ENCODE measurements at regions not wholly inside any gene's neighbourhood (a gene's known extent, or its start where the extent isn't known, plus 50 kb on each side); places are given as distances from the start of the nearest gene placed in this dataset.

DNA sequence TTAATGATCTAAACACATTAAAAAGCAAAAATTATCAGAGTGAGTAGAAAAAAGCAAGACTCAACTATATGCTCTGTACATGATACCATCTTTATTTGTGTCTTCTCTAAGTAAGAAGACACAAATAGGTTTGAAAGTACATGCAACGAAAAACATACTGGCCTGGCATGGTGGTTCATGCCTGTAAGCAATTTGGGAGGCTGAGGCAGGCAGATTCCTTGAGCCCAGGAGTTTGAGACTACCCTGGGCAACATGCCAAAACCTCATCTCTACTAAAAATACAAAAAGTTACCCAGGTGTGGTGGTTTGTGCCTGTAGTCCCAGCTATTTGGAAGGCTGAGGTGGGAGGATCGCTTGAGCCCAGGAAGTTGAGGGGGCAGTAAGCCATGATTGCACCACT, 78.1 kb upstream of the TOMM7 start:
- peaks cover 4% of the 10 kb centered on the region for H3K9me3 Mint-ChIP-seq
- no peak overlapping the region for H2AFZ ChIP-seq (replicated peaks)
- no peaks in the 10 kb centered on the region for H4K20me1 ChIP-seq (ENCODE audit: low read depth)
- no peak overlapping the region for H3K4me3 ChIP-seq
- no peaks in the 10 kb centered on the region for H3K4me1 ChIP-seq
- H3K36me3 Mint-ChIP-seq, result no peaks in the 10 kb centered on the region
- H3F3A ChIP-seq (ENCODE audit: low read depth), result no peaks in the 10 kb centered on the region
- no peak for DNase-seq (ENCODE audit: low spot score)
- H3K27ac Mint-ChIP-seq, result no peak overlapping the region
- H3K79me2 ChIP-seq (ENCODE audit: low read depth), result no peaks in the 10 kb centered on the region
- H3K36me3 ChIP-seq, result no peaks in the 10 kb centered on the region
- TF ChIP-seq, protein P1, sequence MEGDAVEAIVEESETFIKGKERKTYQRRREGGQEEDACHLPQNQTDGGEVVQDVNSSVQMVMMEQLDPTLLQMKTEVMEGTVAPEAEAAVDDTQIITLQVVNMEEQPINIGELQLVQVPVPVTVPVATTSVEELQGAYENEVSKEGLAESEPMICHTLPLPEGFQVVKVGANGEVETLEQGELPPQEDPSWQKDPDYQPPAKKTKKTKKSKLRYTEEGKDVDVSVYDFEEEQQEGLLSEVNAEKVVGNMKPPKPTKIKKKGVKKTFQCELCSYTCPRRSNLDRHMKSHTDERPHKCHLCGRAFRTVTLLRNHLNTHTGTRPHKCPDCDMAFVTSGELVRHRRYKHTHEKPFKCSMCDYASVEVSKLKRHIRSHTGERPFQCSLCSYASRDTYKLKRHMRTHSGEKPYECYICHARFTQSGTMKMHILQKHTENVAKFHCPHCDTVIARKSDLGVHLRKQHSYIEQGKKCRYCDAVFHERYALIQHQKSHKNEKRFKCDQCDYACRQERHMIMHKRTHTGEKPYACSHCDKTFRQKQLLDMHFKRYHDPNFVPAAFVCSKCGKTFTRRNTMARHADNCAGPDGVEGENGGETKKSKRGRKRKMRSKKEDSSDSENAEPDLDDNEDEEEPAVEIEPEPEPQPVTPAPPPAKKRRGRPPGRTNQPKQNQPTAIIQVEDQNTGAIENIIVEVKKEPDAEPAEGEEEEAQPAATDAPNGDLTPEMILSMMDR (IDR thresholded peaks at IDR 0.05), result no peak
- TF ChIP-seq EZH2 (IDR thresholded peaks at IDR 0.05) (no peak), EZH2phosphoT487 (IDR thresholded peaks at IDR 0.05) (no peak)
- no peaks in the 10 kb centered on the region for H3K27me3 ChIP-seq
- H3K4me3 Mint-ChIP-seq, result no peak overlapping the region
- H3K27me3 Mint-ChIP-seq (ENCODE audit: insufficient read depth, low read depth), result peaks cover 3% of the 10 kb centered on the region
- no peak overlapping the region for H3K9ac ChIP-seq
- no peaks in the 10 kb centered on the region for H3K9me3 ChIP-seq (ENCODE audit: low read depth)
- peaks cover 13% of the 10 kb centered on the region for H3K4me1 Mint-ChIP-seq
- no peak overlapping the region for H3K4me2 ChIP-seq
- no peak overlapping the region for H3K27ac ChIP-seq

DNA sequence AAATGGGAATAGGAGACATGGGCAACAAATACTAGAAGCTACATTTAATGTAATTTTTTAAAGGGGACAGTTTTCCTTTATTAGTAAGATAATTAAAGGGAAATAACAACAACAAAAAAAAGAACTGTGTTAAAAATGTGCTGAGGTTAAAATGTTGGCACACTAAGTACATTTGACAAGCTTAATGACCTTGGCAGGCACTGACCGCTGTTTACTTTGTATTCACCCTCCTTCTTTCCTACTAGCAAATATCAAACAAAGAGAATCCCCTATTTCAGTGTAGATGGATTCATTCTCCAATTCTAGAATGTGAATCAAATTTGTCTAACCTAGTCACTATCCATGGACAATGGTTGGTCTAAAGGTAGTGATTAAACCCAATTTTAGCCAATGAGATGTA, 77.5 kb upstream of the TOMM7 start:
- Histone ChIP-seq H3K4me3 (no peak overlapping the region), H3K27me3 (no peaks in the 10 kb centered on the region), H3K4me1 (no peaks in the 10 kb centered on the region), H3K9ac (no peak overlapping the region), H3K4me2 (no peak overlapping the region), H3K27ac (no peak overlapping the region), H4K20me1 (ENCODE audit: low read depth) (no peaks in the 10 kb centered on the region), H2AFZ (replicated peaks) (no peak overlapping the region), H3K79me2 (ENCODE audit: low read depth) (no peaks in the 10 kb centered on the region), H3K9me3 (ENCODE audit: low read depth) (no peaks in the 10 kb centered on the region), H3F3A (ENCODE audit: low read depth) (no peaks in the 10 kb centered on the region), H3K36me3 (no peaks in the 10 kb centered on the region)
- H3K9me3 Mint-ChIP-seq, result peaks cover 4% of the 10 kb centered on the region
- peaks cover 19% of the 10 kb centered on the region for H3K4me1 Mint-ChIP-seq
- no peak overlapping the region for H3K27ac Mint-ChIP-seq
- H3K4me3 Mint-ChIP-seq, result no peak overlapping the region
- no peaks in the 10 kb centered on the region for H3K36me3 Mint-ChIP-seq
- TF ChIP-seq, protein P1 (IDR thresholded peaks at IDR 0.05), result no peak
- TF ChIP-seq EZH2 (IDR thresholded peaks at IDR 0.05) (no peak), EZH2phosphoT487 (IDR thresholded peaks at IDR 0.05) (no peak)
- DNase-seq (ENCODE audit: low spot score), result no peak
- peaks cover 3% of the 10 kb centered on the region for H3K27me3 Mint-ChIP-seq (ENCODE audit: insufficient read depth, low read depth)

DNA sequence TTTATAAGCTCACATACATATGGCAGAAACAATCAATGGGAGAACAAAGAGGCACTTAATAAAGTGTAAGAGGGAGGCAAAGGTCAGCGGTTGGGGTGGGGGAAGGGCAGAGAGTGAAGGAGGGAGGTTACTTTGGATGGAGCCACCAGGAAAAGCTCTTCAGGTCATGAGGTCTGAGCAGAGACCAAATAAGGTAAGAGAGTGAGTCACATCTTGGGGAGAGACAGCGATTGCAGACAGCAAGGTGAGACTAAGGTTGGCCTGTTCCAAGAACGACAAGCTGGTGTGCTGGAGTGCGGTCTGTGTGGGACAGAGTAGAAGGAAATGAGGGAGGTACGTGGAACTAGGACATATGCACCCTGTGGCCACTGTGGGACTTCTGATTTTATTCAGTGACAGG, 74.3 kb upstream of the TOMM7 start:
- no peaks in the 10 kb centered on the region for H3K9me3 Mint-ChIP-seq
- H3K4me3 Mint-ChIP-seq, result no peak overlapping the region
- no peaks in the 10 kb centered on the region for H3K27me3 Mint-ChIP-seq (ENCODE audit: insufficient read depth, low read depth)
- H3K4me1 ChIP-seq, result no peaks in the 10 kb centered on the region
- no peaks in the 10 kb centered on the region for H4K20me1 ChIP-seq (ENCODE audit: low read depth)
- no peaks in the 10 kb centered on the region for H3K9me3 ChIP-seq (ENCODE audit: low read depth)
- H3K4me1 Mint-ChIP-seq, result peaks cover 27% of the 10 kb centered on the region
- H2AFZ ChIP-seq (replicated peaks), result peak overlapping the region; percentile 61
- H3K36me3 Mint-ChIP-seq, result no peaks in the 10 kb centered on the region
- H3K4me2 ChIP-seq, result no peak overlapping the region
- no peaks in the 10 kb centered on the region for H3K36me3 ChIP-seq
- TF ChIP-seq EZH2 (IDR thresholded peaks at IDR 0.05), result no peak
- TF ChIP-seq, protein P1 (IDR thresholded peaks at IDR 0.05), result no peak
- no peak for TF ChIP-seq EZH2phosphoT487 (IDR thresholded peaks at IDR 0.05)
- H3K4me3 ChIP-seq, result no peak overlapping the region
- no peaks in the 10 kb centered on the region for H3K27me3 ChIP-seq
- no peak overlapping the region for H3K9ac ChIP-seq
- no peak overlapping the region for H3K27ac Mint-ChIP-seq
- peak; percentile 13 for DNase-seq (ENCODE audit: low spot score)
- no peaks in the 10 kb centered on the region for H3K79me2 ChIP-seq (ENCODE audit: low read depth)
- H3K27ac ChIP-seq, result no peak overlapping the region
- no peaks in the 10 kb centered on the region for H3F3A ChIP-seq (ENCODE audit: low read depth)

DNA sequence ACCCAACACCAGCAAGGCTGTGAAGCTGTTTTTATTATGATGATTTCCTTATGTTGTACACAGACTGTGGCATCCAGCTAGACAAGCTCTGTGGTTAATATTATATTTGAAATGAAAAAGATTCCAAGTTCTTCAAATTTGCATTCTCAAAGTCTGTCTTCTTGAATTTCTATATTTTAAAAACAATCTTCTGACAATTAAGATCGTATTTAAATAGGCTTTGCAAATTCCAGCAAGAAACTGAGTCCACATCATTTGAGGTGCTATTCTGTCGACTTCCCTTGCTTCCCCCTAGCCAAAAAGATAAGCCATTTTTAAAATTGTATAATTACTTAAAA, 73.1 kb upstream of the TOMM7 start:
- H3K4me2 ChIP-seq, result no peak overlapping the region
- H3K27ac Mint-ChIP-seq, result no peak overlapping the region
- H3K9me3 ChIP-seq (ENCODE audit: low read depth), result no peaks in the 10 kb centered on the region
- no peak for TF ChIP-seq EZH2phosphoT487 (IDR thresholded peaks at IDR 0.05)
- TF ChIP-seq EZH2 (IDR thresholded peaks at IDR 0.05), result no peak
- TF ChIP-seq, protein P1 (IDR thresholded peaks at IDR 0.05), result no peak
- no peaks in the 10 kb centered on the region for H3K9me3 Mint-ChIP-seq
- H3K9ac ChIP-seq, result no peak overlapping the region
- H3F3A ChIP-seq (ENCODE audit: low read depth), result no peaks in the 10 kb centered on the region
- H3K79me2 ChIP-seq (ENCODE audit: low read depth), result no peaks in the 10 kb centered on the region
- no peaks in the 10 kb centered on the region for H3K4me1 ChIP-seq
- no peaks in the 10 kb centered on the region for H3K36me3 ChIP-seq
- H3K4me3 ChIP-seq, result no peak overlapping the region
- peak overlapping the region; percentile 61 for H2AFZ ChIP-seq (replicated peaks)
- no peaks in the 10 kb centered on the region for H4K20me1 ChIP-seq (ENCODE audit: low read depth)
- DNase-seq (ENCODE audit: low spot score), result no peak
- H3K27me3 Mint-ChIP-seq (ENCODE audit: insufficient read depth, low read depth), result no peaks in the 10 kb centered on the region
- H3K27ac ChIP-seq, result no peak overlapping the region
- H3K4me3 Mint-ChIP-seq, result no peak overlapping the region
- no peaks in the 10 kb centered on the region for H3K36me3 Mint-ChIP-seq
- peaks cover 29% of the 10 kb centered on the region for H3K4me1 Mint-ChIP-seq
- H3K27me3 ChIP-seq, result no peaks in the 10 kb centered on the region
